GM23338 (cell line): ENCODE measurements at regions not wholly inside any gene's neighbourhood (a gene's known extent, or its start where the extent isn't known, plus 50 kb on each side); places are given as distances from the start of the nearest gene placed in this dataset.

Experiments used
- CREB1 ChIP-seq: fragments of 250-450 bp; sonication (Bioruptor Pico); IDR thresholded peaks from 2 replicates; pipeline ENCODE4 v1.5.0; 2020; ENCODE audit warnings: low read depth, mild to moderate bottlenecking, moderate library complexity
- CTCF ChIP-seq, 2 experiments: fragments of 200-600 bp in 1 of 2; sonication (generic) in 1 of 2; conservative IDR thresholded peaks; 2 replicates each; pipeline versions ENCODE4 v1.5.1 to v1.6.1; 2016 to 2017; ENCODE audit warnings: antibody characterized with exemption in 2 of 2, low read depth in 2 of 2, mild to moderate bottlenecking in 2 of 2, moderate library complexity in 1 of 2
- EZH2phosphoT487 ChIP-seq: fragments of 200-600 bp; sonication (generic); IDR thresholded peaks from one replicate; pipeline ENCODE4 v1.8.1; 2018; ENCODE audit warnings: antibody characterized with exemption; ENCODE audit not compliant: unreplicated experiment
- POLR2AphosphoS5 ChIP-seq: IDR thresholded peaks from 2 replicates; pipeline ENCODE4 v1.6.1; 2016; ENCODE audit warnings: antibody characterized with exemption, low read depth
- REST ChIP-seq: IDR thresholded peaks from one replicate; pipeline ENCODE4 v1.6.1; 2018; ENCODE audit warnings: antibody characterized with exemption; ENCODE audit not compliant: unreplicated experiment
- STAT1 ChIP-seq: IDR thresholded peaks from one replicate; pipeline ENCODE4 v1.6.1; 2016; ENCODE audit warnings: antibody characterized with exemption; ENCODE audit not compliant: unreplicated experiment

- TF ChIP-seq CTCF (conservative IDR thresholded peaks at IDR 0.05; ENCODE audit: low read depth in 2 of 2) (no peak), CREB1 (CRISPR knock-in tag) (no peak), EZH2phosphoT487 (no peak), STAT1 (no peak), POLR2AphosphoS5 (no peak), REST (no peak)
Observed at GRCh38 chr1:88022516-88022915, 661.6 kb upstream of the PKN2 start.
